IMR-90 (cell line): ENCODE measurements at regions not wholly inside any gene's neighbourhood (a gene's known extent, or its start where the extent isn't known, plus 50 kb on each side); places are given as distances from the start of the nearest gene placed in this dataset.

Experiments
- ATAC-seq: fragments of 200-7000 bp; cut with Tn5 transposase; 2 replicates; pipeline ENCODE4 v1.9.1; 2020; ENCODE audit warnings: low read depth, mild to moderate bottlenecking, moderate library complexity
- BruUV-seq: library from RNA; stranded (reverse); fragments of 400-500 nt; replicated peaks from 2 replicates; lab custom pipeline; 2021; lab: Mats Ljungman, UMichigan
- CTCF ChIA-PET: fragments of 300-600 bp; formaldehyde crosslinking; extraction: SDS; loops from one replicate; lab custom pipeline; 2021; ENCODE audit warnings: antibody characterized with exemption; lab: Yijun Ruan, JAX
- POLR2A ChIA-PET: fragments of 300-600 bp; sonication (Branson Sonifier 250); formaldehyde crosslinking; loops from one replicate; lab custom pipeline; 2022; ENCODE audit warnings: antibody characterized with exemption; ENCODE audit not compliant: unreplicated experiment; lab: Charles Lee
- DNase-seq: peaks from one replicate; pipeline ENCODE4 v3.0.0; 2013
- H2AFZ ChIP-seq: replicated peaks from 2 replicates; pipeline ENCODE3; 2013; ENCODE audit warnings: low read length, mild to moderate bottlenecking; ENCODE audit not compliant: poor library complexity
- H2AK5ac ChIP-seq: 2 replicates; pipeline ENCODE4 v1.6.1; 2013; ENCODE audit warnings: low read depth, low read length, inconsistent platforms
- H2AK9ac ChIP-seq: replicated peaks from 2 replicates; pipeline ENCODE3; 2013; ENCODE audit warnings: mild to moderate bottlenecking, low read depth, low read length, moderate library complexity; ENCODE audit not compliant: poor library complexity
- H2BK120ac ChIP-seq: 2 replicates; pipeline ENCODE4 v1.6.1; 2013; ENCODE audit warnings: low read depth, low read length, inconsistent platforms
- H2BK15ac ChIP-seq: 3 replicates; pipeline ENCODE4 v1.6.1; 2013; ENCODE audit warnings: low read depth, low read length, inconsistent platforms
- H2BK20ac ChIP-seq: 2 replicates; pipeline ENCODE4 v1.6.1; 2013; ENCODE audit warnings: low read depth, mild to moderate bottlenecking, inconsistent platforms, low read length, moderate library complexity
- H2BK5ac ChIP-seq: 2 replicates; pipeline ENCODE4 v1.6.1; 2013; ENCODE audit warnings: mild to moderate bottlenecking, low read depth, low read length, inconsistent platforms; ENCODE audit not compliant: poor library complexity, severe bottlenecking
- H3K14ac ChIP-seq: replicated peaks from 2 replicates; pipeline ENCODE4 v1.6.1; 2013; ENCODE audit warnings: low read depth, low read length, inconsistent platforms
- H3K18ac ChIP-seq: 2 replicates; pipeline ENCODE4 v1.6.1; 2013; ENCODE audit warnings: low read depth, low read length, control low read depth
- H3K23ac ChIP-seq: 2 replicates; pipeline ENCODE4 v1.6.1; 2013; ENCODE audit warnings: low read depth, low read length, inconsistent platforms
- H3K27ac ChIP-seq: 2 replicates; pipeline ENCODE4 v1.5.1; 2013; ENCODE audit warnings: mild to moderate bottlenecking, control low read depth, low read length; ENCODE audit not compliant: insufficient read depth
- H3K27me3 ChIP-seq: 2 replicates; pipeline ENCODE4 v1.6.1; 2013; ENCODE audit warnings: low read length; ENCODE audit not compliant: control insufficient read depth, insufficient read depth
- H3K36me3 ChIP-seq: 2 replicates; pipeline ENCODE4 v1.6.1; 2013; ENCODE audit warnings: low read length, mixed read lengths; ENCODE audit not compliant: control insufficient read depth, insufficient read depth
- H3K4ac ChIP-seq: 2 replicates; pipeline ENCODE4 v1.6.1; 2013; ENCODE audit warnings: low read depth, low read length, inconsistent platforms
- H3K4me1 ChIP-seq: 2 replicates; pipeline ENCODE4 v1.6.1; 2013; ENCODE audit warnings: low read length, mixed read lengths; ENCODE audit not compliant: control insufficient read depth, insufficient read depth
- H3K4me2 ChIP-seq: 2 replicates; pipeline ENCODE4 v1.6.1; 2013; ENCODE audit warnings: low read depth, mild to moderate bottlenecking, control low read depth, low read length, moderate library complexity
- H3K4me3 ChIP-seq: 2 replicates; pipeline ENCODE4 v1.5.1; 2013; ENCODE audit warnings: low read depth, mild to moderate bottlenecking, control low read depth, low read length, moderate library complexity; ENCODE audit not compliant: insufficient read depth
- H3K56ac ChIP-seq: 2 replicates; pipeline ENCODE4 v1.6.1; 2013; ENCODE audit warnings: low read length, inconsistent platforms; ENCODE audit not compliant: insufficient read depth; ENCODE audit errors: extremely low read depth
- H3K79me1 ChIP-seq, 2 experiments: 2 replicates each; pipeline ENCODE4 v1.6.1; 2013; ENCODE audit warnings: low read length in 2 of 2, inconsistent platforms in 1 of 2, low read depth in 1 of 2
- H3K9ac ChIP-seq: 2 replicates; pipeline ENCODE4 v1.6.1; 2013; ENCODE audit warnings: low read depth, low read length, control low read depth
- H3K9me1 ChIP-seq: 2 replicates; pipeline ENCODE4 v1.6.1; 2013; ENCODE audit warnings: low read length, inconsistent platforms; ENCODE audit not compliant: insufficient read depth
- H3K9me3 ChIP-seq: 2 replicates; pipeline ENCODE4 v1.6.1; 2013; ENCODE audit warnings: low read length; ENCODE audit not compliant: control insufficient read depth, insufficient read depth
- H4K20me1 ChIP-seq: 2 replicates; pipeline ENCODE4 v1.6.1; 2013; ENCODE audit warnings: low read length, inconsistent platforms; ENCODE audit not compliant: insufficient read depth
- H4K5ac ChIP-seq: 2 replicates; pipeline ENCODE4 v1.6.1; 2013; ENCODE audit warnings: mild to moderate bottlenecking, low read depth, low read length, control low read depth
- H4K8ac ChIP-seq, 2 experiments: 2 replicates each; pipeline ENCODE4 v1.6.1; 2013; ENCODE audit warnings: low read depth in 2 of 2, low read length in 2 of 2, control low read depth in 1 of 2, inconsistent platforms in 1 of 2
- H4K91ac ChIP-seq: 2 replicates; pipeline ENCODE4 v1.6.1; 2013; ENCODE audit warnings: low read depth, low read length, inconsistent platforms; ENCODE audit not compliant: insufficient read depth
- BHLHE40 ChIP-seq: fragments of 150-350 bp; IDR thresholded peaks from 2 replicates; pipeline ENCODE4 v1.6.1; 2016; ENCODE audit warnings: mild to moderate bottlenecking, low read depth, low read length
- CEBPB ChIP-seq: IDR thresholded peaks from 2 replicates; pipeline ENCODE4 v1.6.1; 2012; ENCODE audit warnings: low read depth, low read length, improper control_type of control experiment
- CHD1 ChIP-seq: IDR thresholded peaks from 2 replicates; pipeline ENCODE4 v1.6.1; 2012; ENCODE audit warnings: low read depth, low read length, improper control_type of control experiment
- CTCF ChIP-seq: conservative IDR thresholded peaks from 2 replicates; pipeline ENCODE4 v1.5.1; 2012; ENCODE audit warnings: mild to moderate bottlenecking, low read depth, low read length, improper control_type of control experiment
- ELK1 ChIP-seq: fragments of 150-350 bp; IDR thresholded peaks from 2 replicates; pipeline ENCODE4 v1.6.1; 2016; ENCODE audit warnings: low read depth, mild to moderate bottlenecking, low read length, moderate library complexity, borderline replicate concordance
- FOS ChIP-seq: fragments of 150-350 bp; IDR thresholded peaks from 2 replicates; pipeline ENCODE4 v1.6.1; 2016; ENCODE audit warnings: low read depth, low read length
- MXI1 ChIP-seq: IDR thresholded peaks from 2 replicates; pipeline ENCODE4 v1.6.1; 2012; ENCODE audit warnings: low read depth, mild to moderate bottlenecking, low read length, moderate library complexity, borderline replicate concordance
- NFE2L2 ChIP-seq: fragments of 150-350 bp; IDR thresholded peaks from 2 replicates; pipeline ENCODE4 v1.6.1; 2016; ENCODE audit warnings: low read depth, mild to moderate bottlenecking, low read length
- POLR2A ChIP-seq: IDR thresholded peaks from 2 replicates; pipeline ENCODE4 v1.6.1; 2012; ENCODE audit warnings: mild to moderate bottlenecking, low read depth, low read length
- RAD21 ChIP-seq: IDR thresholded peaks from 2 replicates; pipeline ENCODE4 v1.6.1; 2012; ENCODE audit warnings: low read length, improper control_type of control experiment
- RFX5 ChIP-seq: IDR thresholded peaks from 2 replicates; pipeline ENCODE4 v1.8.0; 2012; ENCODE audit warnings: low read depth, mild to moderate bottlenecking, low read length, moderate library complexity
- SMC3 ChIP-seq: fragments of 150-350 bp; IDR thresholded peaks from 2 replicates; pipeline ENCODE4 v1.6.1; 2016; ENCODE audit warnings: low read depth, mild to moderate bottlenecking, antibody characterized with exemption, low read length, moderate library complexity
- USF2 ChIP-seq: fragments of 150-350 bp; IDR thresholded peaks from 2 replicates; pipeline ENCODE4 v1.6.1; 2017; ENCODE audit warnings: mild to moderate bottlenecking, antibody characterized with exemption, low read length, low read depth
- WGBS, 2 experiments: methylation state at CpG; one replicate each; pipeline versions ENCODE4 v1.1.5 to v1.1.7; 2013; ENCODE audit warnings: missing lambda C conversion rate in 2 of 2; ENCODE audit not compliant: insufficient read length in 1 of 2; ENCODE audit errors: extremely low coverage in 2 of 2; 5-methylcytosine and 5-hydroxymethylcytosine counted together
- dilution Hi-C: fragments of 300-500 bp; cut with HindIII; formaldehyde crosslinking; loops from one replicate; pipeline ENCODE4 v1.14.3; 2018; ENCODE audit warnings: low sequenced_read_pairs; ENCODE audit not compliant: unreplicated experiment
- in situ Hi-C: fragments of 300-500 bp; cut with MboI; formaldehyde crosslinking; loops from 3 replicates; pipeline ENCODE4 v1.14.3; 2019; ENCODE audit warnings: low sequenced_read_pairs, inconsistent platforms, mixed read lengths
- intact Hi-C: fragments of 100-400 bp; cut with micrococcal nuclease; formaldehyde crosslinking; loops from 2 replicates; pipeline ENCODE4 v1.10.0; 2022

- no peaks in the 10 kb centered on the region for H3K36me3 ChIP-seq
- no peak overlapping the region for H3K56ac ChIP-seq
- no peak overlapping the region for H2AK5ac ChIP-seq
- ATAC-seq = no peak
- no peak overlapping the region for H4K91ac ChIP-seq
- BruUV-seq = no TSS peak
- no peak for DNase-seq
- no peak overlapping the region for H2BK15ac ChIP-seq
- H3K9ac ChIP-seq = no peak overlapping the region
- H2BK20ac ChIP-seq = no peak overlapping the region
- no peak overlapping the region for H3K4me3 ChIP-seq
- no peak overlapping the region for H2AK9ac ChIP-seq
- TF ChIP-seq BHLHE40 (no peak), SMC3 (no peak), CEBPB (no peak), MXI1 (no peak), USF2 (no peak), RAD21 (no peak), NFE2L2 (no peak), FOS (no peak), CHD1 (no peak), ELK1 (no peak), CTCF (no peak), POLR2A (no peak), RFX5 (no peak)
- dilution Hi-C loops (no loop called here), intact Hi-C loops (no loop called here), in situ Hi-C loops (no loop called here)
- no peak overlapping the region for H2BK120ac ChIP-seq
- H3K4me2 ChIP-seq = no peak overlapping the region
- H3K9me3 ChIP-seq = no peaks in the 10 kb centered on the region; the same call in 1 of the 2 replicates
- POLR2A ChIA-PET = no interaction called here
- H4K20me1 ChIP-seq = no peaks in the 10 kb centered on the region
- H3K9me1 ChIP-seq = peaks cover 8% of the 10 kb centered on the region; the same call in 1 of the 2 replicates
- no peak overlapping the region for H3K14ac ChIP-seq
- no peaks in the 10 kb centered on the region for H3K79me1 ChIP-seq
- no peak overlapping the region for H4K8ac ChIP-seq
- H3K27me3 ChIP-seq = no peaks in the 10 kb centered on the region
- no CpG with 5 or more reads among the region's 1 CpG for WGBS, 2 experiments
- no peak overlapping the region for H3K27ac ChIP-seq
- no peak overlapping the region for H2BK5ac ChIP-seq
- H3K23ac ChIP-seq = no peak overlapping the region
- peaks cover 4% of the 10 kb centered on the region; the same call in 1 of the 2 replicates for H3K4me1 ChIP-seq
- H3K18ac ChIP-seq = no peak overlapping the region; the same call in 1 of the 2 replicates
- no peak overlapping the region for H2AFZ ChIP-seq
- no peak overlapping the region for H3K4ac ChIP-seq
- no peak overlapping the region for H4K5ac ChIP-seq
- CTCF ChIA-PET = no interaction called here
These were observed 211.6 kb downstream of the ALDH8A1 start for GRCh38 chr6:134738211-134738885.
